ENCODE measurements at regions not wholly inside any gene's neighbourhood (a gene's known extent, or its start where the extent isn't known, plus 50 kb on each side); places are given as distances from the start of the nearest gene placed in this dataset.

DNA sequence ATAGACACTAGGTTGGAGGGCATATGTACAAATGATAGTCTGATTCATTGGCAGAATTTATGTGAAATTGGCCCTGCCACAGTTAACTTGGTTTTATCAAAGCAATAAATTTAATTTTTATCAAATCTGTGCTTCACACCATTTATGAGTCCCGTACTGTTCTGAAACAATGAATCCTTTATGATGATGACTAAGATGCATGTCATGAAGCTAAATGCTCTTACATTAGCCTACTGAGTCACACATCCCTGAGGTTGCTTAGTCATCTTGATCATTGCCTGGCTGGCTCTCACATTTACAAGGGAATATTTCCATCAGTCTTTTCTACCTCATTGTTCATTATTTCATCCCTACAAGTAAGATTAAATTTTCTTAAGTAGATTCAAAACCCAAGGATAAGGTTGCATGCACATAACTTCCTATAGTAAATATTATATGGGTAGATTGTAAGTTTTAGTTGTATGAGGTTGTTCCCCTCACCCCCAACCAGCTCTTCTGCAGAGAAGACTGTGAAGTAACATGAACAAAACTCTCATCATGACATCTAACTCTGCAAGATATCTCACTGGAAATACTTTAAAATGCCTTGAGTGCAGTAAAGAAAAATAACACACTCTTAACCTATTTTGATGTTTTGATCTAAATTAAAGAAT lies 170.7 kb downstream of the CYB561 start:
- Histone ChIP-seq H3F3A (ENCODE audit: insufficient read depth, low read length, poor library complexity, severe bottlenecking) (no peaks in the 10 kb centered on the region), H3K36me3 (ENCODE audit: insufficient read depth, low read length) (no peaks in the 10 kb centered on the region), H3K79me2 (replicated peaks; ENCODE audit: insufficient read depth, low read length) (peaks cover 4% of the 10 kb centered on the region), H3K27me3 (ENCODE audit: insufficient read depth, low read depth, low read length) (no peaks in the 10 kb centered on the region), H3K27ac (ENCODE audit: low read length) (no peak overlapping the region), H2AFZ (ENCODE audit: low read depth, low read length) (no peak overlapping the region), H3K4me3 (ENCODE audit: low read length) (no peak overlapping the region), H3K4me2 (ENCODE audit: low read length) (no peak overlapping the region), H3K9me3 (ENCODE audit: low read length) (no peaks in the 10 kb centered on the region), H4K20me1 (ENCODE audit: insufficient read depth) (no peaks in the 10 kb centered on the region), H3K9me2 (ENCODE audit: insufficient read depth, low read length) (no peaks in the 10 kb centered on the region), H3K9ac (ENCODE audit: low read length) (no peak overlapping the region)
- TF ChIP-seq, protein P1, sequence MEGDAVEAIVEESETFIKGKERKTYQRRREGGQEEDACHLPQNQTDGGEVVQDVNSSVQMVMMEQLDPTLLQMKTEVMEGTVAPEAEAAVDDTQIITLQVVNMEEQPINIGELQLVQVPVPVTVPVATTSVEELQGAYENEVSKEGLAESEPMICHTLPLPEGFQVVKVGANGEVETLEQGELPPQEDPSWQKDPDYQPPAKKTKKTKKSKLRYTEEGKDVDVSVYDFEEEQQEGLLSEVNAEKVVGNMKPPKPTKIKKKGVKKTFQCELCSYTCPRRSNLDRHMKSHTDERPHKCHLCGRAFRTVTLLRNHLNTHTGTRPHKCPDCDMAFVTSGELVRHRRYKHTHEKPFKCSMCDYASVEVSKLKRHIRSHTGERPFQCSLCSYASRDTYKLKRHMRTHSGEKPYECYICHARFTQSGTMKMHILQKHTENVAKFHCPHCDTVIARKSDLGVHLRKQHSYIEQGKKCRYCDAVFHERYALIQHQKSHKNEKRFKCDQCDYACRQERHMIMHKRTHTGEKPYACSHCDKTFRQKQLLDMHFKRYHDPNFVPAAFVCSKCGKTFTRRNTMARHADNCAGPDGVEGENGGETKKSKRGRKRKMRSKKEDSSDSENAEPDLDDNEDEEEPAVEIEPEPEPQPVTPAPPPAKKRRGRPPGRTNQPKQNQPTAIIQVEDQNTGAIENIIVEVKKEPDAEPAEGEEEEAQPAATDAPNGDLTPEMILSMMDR (IDR thresholded peaks at IDR 0.05; ENCODE audit: poor library complexity, severe bottlenecking), result no peak
- TF ChIP-seq TAF1 (IDR thresholded peaks at IDR 0.05; ENCODE audit: low read depth) (no peak), MXI1 (conservative IDR thresholded peaks at IDR 0.05; ENCODE audit: poor library complexity, severe bottlenecking) (no peak), POLR2AphosphoS5 (IDR thresholded peaks at IDR 0.05) (no peak), SMC3 (conservative IDR thresholded peaks at IDR 0.05; ENCODE audit: poor library complexity) (no peak), RAD21 (conservative IDR thresholded peaks at IDR 0.05) (no peak), EP300 (conservative IDR thresholded peaks at IDR 0.05; ENCODE audit: poor library complexity, severe bottlenecking) (no peak), EZH2 (IDR thresholded peaks at IDR 0.05; ENCODE audit: borderline replicate concordance, insufficient read depth, low read length, poor library complexity, severe bottlenecking) (no peak)
- TF ChIP-seq, protein P2, sequence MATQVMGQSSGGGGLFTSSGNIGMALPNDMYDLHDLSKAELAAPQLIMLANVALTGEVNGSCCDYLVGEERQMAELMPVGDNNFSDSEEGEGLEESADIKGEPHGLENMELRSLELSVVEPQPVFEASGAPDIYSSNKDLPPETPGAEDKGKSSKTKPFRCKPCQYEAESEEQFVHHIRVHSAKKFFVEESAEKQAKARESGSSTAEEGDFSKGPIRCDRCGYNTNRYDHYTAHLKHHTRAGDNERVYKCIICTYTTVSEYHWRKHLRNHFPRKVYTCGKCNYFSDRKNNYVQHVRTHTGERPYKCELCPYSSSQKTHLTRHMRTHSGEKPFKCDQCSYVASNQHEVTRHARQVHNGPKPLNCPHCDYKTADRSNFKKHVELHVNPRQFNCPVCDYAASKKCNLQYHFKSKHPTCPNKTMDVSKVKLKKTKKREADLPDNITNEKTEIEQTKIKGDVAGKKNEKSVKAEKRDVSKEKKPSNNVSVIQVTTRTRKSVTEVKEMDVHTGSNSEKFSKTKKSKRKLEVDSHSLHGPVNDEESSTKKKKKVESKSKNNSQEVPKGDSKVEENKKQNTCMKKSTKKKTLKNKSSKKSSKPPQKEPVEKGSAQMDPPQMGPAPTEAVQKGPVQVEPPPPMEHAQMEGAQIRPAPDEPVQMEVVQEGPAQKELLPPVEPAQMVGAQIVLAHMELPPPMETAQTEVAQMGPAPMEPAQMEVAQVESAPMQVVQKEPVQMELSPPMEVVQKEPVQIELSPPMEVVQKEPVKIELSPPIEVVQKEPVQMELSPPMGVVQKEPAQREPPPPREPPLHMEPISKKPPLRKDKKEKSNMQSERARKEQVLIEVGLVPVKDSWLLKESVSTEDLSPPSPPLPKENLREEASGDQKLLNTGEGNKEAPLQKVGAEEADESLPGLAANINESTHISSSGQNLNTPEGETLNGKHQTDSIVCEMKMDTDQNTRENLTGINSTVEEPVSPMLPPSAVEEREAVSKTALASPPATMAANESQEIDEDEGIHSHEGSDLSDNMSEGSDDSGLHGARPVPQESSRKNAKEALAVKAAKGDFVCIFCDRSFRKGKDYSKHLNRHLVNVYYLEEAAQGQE (IDR thresholded peaks at IDR 0.05; ENCODE audit: borderline replicate concordance), result no peak

DNA sequence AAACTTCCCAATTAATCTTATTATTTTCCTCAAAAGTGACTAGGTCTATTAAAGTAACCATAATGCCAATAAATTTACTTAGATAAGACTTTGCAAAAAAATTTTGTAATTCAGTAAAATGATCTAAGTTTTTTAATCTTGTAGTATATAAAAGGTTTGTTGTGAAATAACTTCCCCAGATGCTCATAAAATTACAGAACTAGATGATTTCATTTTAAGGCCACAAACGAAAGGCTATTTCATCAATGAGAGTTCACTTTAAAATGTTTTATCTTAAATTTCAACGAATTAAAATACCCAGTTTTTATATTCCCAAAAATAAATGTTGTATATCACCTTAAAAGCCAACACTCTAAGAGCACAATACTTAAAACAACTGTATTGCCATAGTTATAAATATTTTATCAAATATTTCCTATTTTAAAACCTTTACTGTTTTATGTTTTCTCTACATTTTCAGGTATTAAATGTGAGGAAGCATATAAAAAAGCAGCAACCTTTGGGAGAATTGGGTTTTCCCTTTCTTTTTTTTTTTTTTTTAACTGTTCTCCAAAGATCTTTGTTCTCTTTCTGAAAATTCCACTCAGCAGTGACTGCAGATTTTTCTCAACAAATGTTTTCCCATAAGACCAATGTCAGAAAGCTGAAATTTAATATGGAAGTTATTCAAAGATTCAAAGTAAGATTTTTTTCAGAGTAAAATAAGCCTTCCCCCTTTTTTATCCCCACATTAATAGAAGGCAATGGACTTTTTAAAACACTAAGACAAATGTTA lies 169.9 kb downstream of the CYB561 start:
- H3K79me2 ChIP-seq (replicated peaks; ENCODE audit: insufficient read depth, low read length), result peaks cover 4% of the 10 kb centered on the region
- TF ChIP-seq RAD21 (conservative IDR thresholded peaks at IDR 0.05), result no peak
- no peak for TF ChIP-seq MXI1 (conservative IDR thresholded peaks at IDR 0.05; ENCODE audit: poor library complexity, severe bottlenecking)
- no peak for TF ChIP-seq POLR2AphosphoS5 (IDR thresholded peaks at IDR 0.05)
- TF ChIP-seq, protein P1 (IDR thresholded peaks at IDR 0.05; ENCODE audit: poor library complexity, severe bottlenecking), result no peak
- no peak for TF ChIP-seq TAF1 (IDR thresholded peaks at IDR 0.05; ENCODE audit: low read depth)
- TF ChIP-seq, protein P2 (IDR thresholded peaks at IDR 0.05; ENCODE audit: borderline replicate concordance), result no peak
- TF ChIP-seq SMC3 (conservative IDR thresholded peaks at IDR 0.05; ENCODE audit: poor library complexity), result no peak
- no peak for TF ChIP-seq EP300 (conservative IDR thresholded peaks at IDR 0.05; ENCODE audit: poor library complexity, severe bottlenecking)
- TF ChIP-seq EZH2 (IDR thresholded peaks at IDR 0.05; ENCODE audit: borderline replicate concordance, insufficient read depth, low read length, poor library complexity, severe bottlenecking), result no peak
- H3K36me3 ChIP-seq (ENCODE audit: insufficient read depth, low read length), result no peaks in the 10 kb centered on the region
- no peak overlapping the region for H3K4me2 ChIP-seq (ENCODE audit: low read length)
- H3K9ac ChIP-seq (ENCODE audit: low read length), result no peak overlapping the region
- no peak overlapping the region for H2AFZ ChIP-seq (ENCODE audit: low read depth, low read length)
- H3K27me3 ChIP-seq (ENCODE audit: insufficient read depth, low read depth, low read length), result no peaks in the 10 kb centered on the region
- H3K9me3 ChIP-seq (ENCODE audit: low read length), result no peaks in the 10 kb centered on the region
- H3F3A ChIP-seq (ENCODE audit: insufficient read depth, low read length, poor library complexity, severe bottlenecking), result no peaks in the 10 kb centered on the region
- no peak overlapping the region for H3K4me3 ChIP-seq (ENCODE audit: low read length)
- no peaks in the 10 kb centered on the region for H4K20me1 ChIP-seq (ENCODE audit: insufficient read depth)
- no peaks in the 10 kb centered on the region for H3K9me2 ChIP-seq (ENCODE audit: insufficient read depth, low read length)
- no peak overlapping the region for H3K27ac ChIP-seq (ENCODE audit: low read length)
